ENCODE measurements at regions not wholly inside any gene's neighbourhood (a gene's known extent, or its start where the extent isn't known, plus 50 kb on each side); places are given as distances from the start of the nearest gene placed in this dataset.

DNA sequence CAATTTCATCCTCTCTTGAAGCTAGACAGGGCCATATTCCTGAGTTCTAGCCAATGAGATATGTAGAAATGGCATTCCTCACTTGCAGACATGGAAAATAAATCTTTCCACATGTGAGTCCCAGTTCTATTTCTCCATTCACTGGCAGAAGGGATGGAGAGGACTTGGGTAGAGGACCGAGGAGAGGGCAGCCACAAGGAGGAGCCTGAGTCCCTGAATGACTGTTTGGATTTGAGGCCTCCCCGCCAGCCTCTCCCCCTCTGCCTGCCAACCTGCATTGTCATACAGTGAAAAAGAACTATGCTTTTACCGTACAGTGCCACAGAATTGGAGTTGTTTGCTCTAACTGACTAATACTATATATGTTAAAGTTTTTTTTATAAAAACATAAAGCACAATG lies 583.0 kb upstream of the WWC1 start:
- Histone ChIP-seq H3F3A (ENCODE audit: insufficient read depth, low read length) (no peaks in the 10 kb centered on the region), H3K4me2 (ENCODE audit: low read length) (no peak overlapping the region), H3K27ac (ENCODE audit: low read depth, low read length, poor library complexity, severe bottlenecking) (no peak overlapping the region), H3K4me1 (ENCODE audit: insufficient read depth, low read length, severe bottlenecking) (no peaks in the 10 kb centered on the region), H3K27me3 (ENCODE audit: insufficient read depth, low read length) (no peaks in the 10 kb centered on the region), H3K9me2 (ENCODE audit: low read depth, low read length) (no peaks in the 10 kb centered on the region), H2AFZ (ENCODE audit: low read length) (no peak overlapping the region), H4K20me1 (ENCODE audit: insufficient read depth, low read length) (no peaks in the 10 kb centered on the region), H3K9me3 (ENCODE audit: low read length) (no peaks in the 10 kb centered on the region), H3K9ac (ENCODE audit: low read length) (no peak overlapping the region), H3K36me3 (ENCODE audit: insufficient read depth, low read length) (no peaks in the 10 kb centered on the region), H3K79me2 (ENCODE audit: insufficient read depth, low read length) (no peaks in the 10 kb centered on the region), H3K4me3 (ENCODE audit: low read depth, low read length, poor library complexity, severe bottlenecking) (no peak overlapping the region)
- TF ChIP-seq, protein P1, sequence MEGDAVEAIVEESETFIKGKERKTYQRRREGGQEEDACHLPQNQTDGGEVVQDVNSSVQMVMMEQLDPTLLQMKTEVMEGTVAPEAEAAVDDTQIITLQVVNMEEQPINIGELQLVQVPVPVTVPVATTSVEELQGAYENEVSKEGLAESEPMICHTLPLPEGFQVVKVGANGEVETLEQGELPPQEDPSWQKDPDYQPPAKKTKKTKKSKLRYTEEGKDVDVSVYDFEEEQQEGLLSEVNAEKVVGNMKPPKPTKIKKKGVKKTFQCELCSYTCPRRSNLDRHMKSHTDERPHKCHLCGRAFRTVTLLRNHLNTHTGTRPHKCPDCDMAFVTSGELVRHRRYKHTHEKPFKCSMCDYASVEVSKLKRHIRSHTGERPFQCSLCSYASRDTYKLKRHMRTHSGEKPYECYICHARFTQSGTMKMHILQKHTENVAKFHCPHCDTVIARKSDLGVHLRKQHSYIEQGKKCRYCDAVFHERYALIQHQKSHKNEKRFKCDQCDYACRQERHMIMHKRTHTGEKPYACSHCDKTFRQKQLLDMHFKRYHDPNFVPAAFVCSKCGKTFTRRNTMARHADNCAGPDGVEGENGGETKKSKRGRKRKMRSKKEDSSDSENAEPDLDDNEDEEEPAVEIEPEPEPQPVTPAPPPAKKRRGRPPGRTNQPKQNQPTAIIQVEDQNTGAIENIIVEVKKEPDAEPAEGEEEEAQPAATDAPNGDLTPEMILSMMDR (IDR thresholded peaks at IDR 0.05; ENCODE audit: low read length): no peak
- no peak for TF ChIP-seq EZH2 (IDR thresholded peaks at IDR 0.05; ENCODE audit: borderline replicate concordance, low read length)

DNA sequence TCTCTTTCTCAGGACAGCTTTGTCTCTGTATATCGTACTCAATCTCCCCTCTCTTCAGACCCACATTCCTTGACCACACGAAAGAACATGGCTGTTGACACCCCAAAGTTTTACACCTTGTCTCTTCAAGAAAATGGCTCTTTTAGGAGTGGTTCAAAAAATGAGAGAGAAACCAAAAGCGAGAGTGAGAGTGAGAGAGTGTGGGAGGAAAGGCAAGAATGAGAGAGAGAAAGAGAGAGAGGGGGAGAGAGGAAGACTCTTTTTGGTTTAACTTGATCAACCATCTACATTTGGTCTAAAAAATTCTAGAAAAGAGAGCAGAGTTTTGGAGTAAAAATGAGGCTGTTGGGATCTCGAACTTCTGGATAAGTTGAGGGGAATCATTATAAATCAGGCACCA lies 581.8 kb upstream of the WWC1 start:
- Histone ChIP-seq H4K20me1 (ENCODE audit: insufficient read depth, low read length) (no peaks in the 10 kb centered on the region), H3K4me1 (ENCODE audit: insufficient read depth, low read length, severe bottlenecking) (no peaks in the 10 kb centered on the region), H3K9me3 (ENCODE audit: low read length) (no peaks in the 10 kb centered on the region), H3K4me2 (ENCODE audit: low read length) (no peak overlapping the region), H3K79me2 (ENCODE audit: insufficient read depth, low read length) (no peaks in the 10 kb centered on the region), H3K27me3 (ENCODE audit: insufficient read depth, low read length) (no peaks in the 10 kb centered on the region), H3K9ac (ENCODE audit: low read length) (no peak overlapping the region), H3K9me2 (ENCODE audit: low read depth, low read length) (no peaks in the 10 kb centered on the region), H2AFZ (ENCODE audit: low read length) (no peak overlapping the region), H3F3A (ENCODE audit: insufficient read depth, low read length) (no peaks in the 10 kb centered on the region), H3K27ac (ENCODE audit: low read depth, low read length, poor library complexity, severe bottlenecking) (no peak overlapping the region), H3K4me3 (ENCODE audit: low read depth, low read length, poor library complexity, severe bottlenecking) (no peak overlapping the region), H3K36me3 (ENCODE audit: insufficient read depth, low read length) (no peaks in the 10 kb centered on the region)
- no peak for TF ChIP-seq EZH2 (IDR thresholded peaks at IDR 0.05; ENCODE audit: borderline replicate concordance, low read length)
- TF ChIP-seq, protein P1 (IDR thresholded peaks at IDR 0.05; ENCODE audit: low read length): no peak

DNA sequence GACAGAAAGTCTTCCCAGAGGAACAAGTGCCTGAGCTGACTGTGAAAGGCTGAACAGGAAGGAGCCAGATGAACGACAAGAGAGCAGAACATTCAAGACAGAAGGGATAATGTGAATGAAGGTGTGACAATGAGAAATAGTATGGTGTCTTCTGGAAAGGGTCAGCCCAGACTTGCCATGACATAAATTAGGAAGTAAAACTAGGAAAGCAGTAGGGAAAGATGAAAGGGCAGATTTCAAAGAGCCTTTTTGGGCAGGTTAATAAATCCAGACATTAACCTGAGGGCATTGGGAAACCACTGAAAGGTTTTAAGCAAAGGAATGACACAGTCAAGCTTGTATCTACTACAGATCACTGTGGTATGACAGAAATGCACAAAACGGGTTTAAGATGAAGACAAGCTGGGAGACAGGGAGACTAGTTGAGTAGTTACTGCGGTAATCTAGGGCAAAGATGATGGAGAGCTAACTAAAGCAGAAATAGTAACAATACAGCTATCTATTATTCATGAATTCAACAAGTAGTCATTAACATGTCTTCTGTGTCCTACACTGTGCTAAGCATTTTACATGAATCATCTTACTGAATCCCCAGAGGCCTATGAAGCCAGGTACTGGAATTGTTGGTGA lies 580.9 kb upstream of the WWC1 start:
- Histone ChIP-seq H3K4me3 (ENCODE audit: low read depth, low read length, poor library complexity, severe bottlenecking) (no peak overlapping the region), H3K36me3 (ENCODE audit: insufficient read depth, low read length) (no peaks in the 10 kb centered on the region), H3K4me2 (ENCODE audit: low read length) (no peak overlapping the region), H4K20me1 (ENCODE audit: insufficient read depth, low read length) (no peaks in the 10 kb centered on the region), H3K9me3 (ENCODE audit: low read length) (no peaks in the 10 kb centered on the region), H3K27ac (ENCODE audit: low read depth, low read length, poor library complexity, severe bottlenecking) (no peak overlapping the region), H3K79me2 (ENCODE audit: insufficient read depth, low read length) (no peaks in the 10 kb centered on the region), H2AFZ (ENCODE audit: low read length) (no peak overlapping the region), H3K9ac (ENCODE audit: low read length) (no peak overlapping the region), H3K4me1 (ENCODE audit: insufficient read depth, low read length, severe bottlenecking) (no peaks in the 10 kb centered on the region), H3F3A (ENCODE audit: insufficient read depth, low read length) (no peaks in the 10 kb centered on the region), H3K9me2 (ENCODE audit: low read depth, low read length) (no peaks in the 10 kb centered on the region), H3K27me3 (ENCODE audit: insufficient read depth, low read length) (no peaks in the 10 kb centered on the region)
- TF ChIP-seq, protein P1 (IDR thresholded peaks at IDR 0.05; ENCODE audit: low read length): no peak
- TF ChIP-seq EZH2 (IDR thresholded peaks at IDR 0.05; ENCODE audit: borderline replicate concordance, low read length): no peak
